ENCODE measurements at regions not wholly inside any gene's neighbourhood (a gene's known extent, or its start where the extent isn't known, plus 50 kb on each side); places are given as distances from the start of the nearest gene placed in this dataset.

DNA sequence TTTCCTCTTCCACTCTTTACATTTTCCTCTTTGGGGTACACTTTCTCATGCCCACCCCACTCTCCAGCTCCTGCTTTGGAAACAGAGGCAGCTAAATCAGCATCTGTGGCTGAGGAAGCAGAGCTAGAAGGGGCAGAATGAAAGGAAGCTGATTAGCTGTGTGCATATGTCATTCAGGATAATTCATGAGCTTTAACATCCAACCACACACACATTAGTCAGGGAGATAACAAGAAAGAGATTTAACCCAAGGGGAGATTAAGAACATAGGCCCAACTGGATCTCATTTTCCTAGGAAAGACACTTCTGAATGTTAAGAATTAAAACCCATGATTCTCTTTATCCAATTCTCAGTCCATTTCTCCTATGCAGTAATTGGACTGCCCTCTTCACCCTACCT is 405.5 kb downstream of the TBC1D4 start:
- TF ChIP-seq POLR2A (IDR thresholded peaks at IDR 0.05; ENCODE audit: low read depth) (no peak), CTCF (IDR thresholded peaks at IDR 0.05) (no peak)
